ENCODE measurements at regions not wholly inside any gene's neighbourhood (a gene's known extent, or its start where the extent isn't known, plus 50 kb on each side); places are given as distances from the start of the nearest gene placed in this dataset.

DNA sequence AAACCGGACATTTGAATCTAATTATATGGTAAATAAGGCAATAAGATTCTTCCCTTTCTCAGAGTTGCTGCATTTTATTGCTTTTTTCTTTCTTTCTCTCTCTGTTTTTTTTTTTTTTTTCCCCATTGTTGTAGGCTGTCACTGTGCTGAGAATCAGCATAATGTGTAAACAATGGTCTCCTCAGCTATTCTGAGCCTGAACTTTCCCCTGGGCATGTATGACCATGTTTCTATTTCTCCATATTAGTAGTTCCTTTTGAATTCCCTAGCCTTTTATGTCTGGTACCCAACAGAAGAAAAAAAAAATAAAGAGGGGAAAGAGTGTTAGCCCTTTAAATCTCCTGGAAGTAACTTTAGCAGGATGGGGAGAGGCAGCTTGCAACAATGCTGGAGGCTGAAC, 1862.5 kb downstream of the SUCLG1 start:
- no peak for FAIRE-seq
- H4K20me1 ChIP-seq (ENCODE audit: control insufficient read depth, insufficient read depth) = no peaks in the 10 kb centered on the region
- ChIA-PET POLR2A (interaction anchor here (0.7 kb wide), 1 partner anchor 854 kb away, joined by 4 read pairs; no protein-coding TSS in a partner anchor), CTCF (no interaction called here), SMC1A (ENCODE audit: uncharacterized antibody, unreplicated experiment) (no interaction called here), RAD21 (ENCODE audit: unreplicated experiment) (no interaction called here)
- H3K9me3 ChIP-seq (replicated peaks; ENCODE audit: control insufficient read depth, insufficient read depth, low read length) = no peaks in the 10 kb centered on the region
- intact Hi-C loops (cut with micrococcal nuclease; ENCODE audit: unreplicated experiment) = no loop called here
- no peaks in the 10 kb centered on the region for H3K27me3 ChIP-seq (replicated peaks in 1 of 2; ENCODE audit: control insufficient read depth in 2 of 2, insufficient read depth in 2 of 2, low read length in 1 of 2)
- no TSS peak for BruUV-seq (replicated peaks)
- no peaks in the 10 kb centered on the region for H3K79me2 ChIP-seq (ENCODE audit: control insufficient read depth, insufficient read depth, low read length)
- DNase-seq (ENCODE audit: low read depth, low spot score) = no peak
- no peaks in the 10 kb centered on the region for H3K36me3 ChIP-seq (ENCODE audit: control insufficient read depth in 2 of 2, insufficient read depth in 2 of 2, low read length in 1 of 2)
- no peak overlapping the region for H3K4me2 ChIP-seq (ENCODE audit: control insufficient read depth, insufficient read depth)
- H3K27ac ChIP-seq (ENCODE audit: control insufficient read depth, insufficient read depth) = no peak overlapping the region
- no peak overlapping the region for H2AFZ ChIP-seq (ENCODE audit: control insufficient read depth, low read depth, low read length)
- WGBS (ENCODE audit: insufficient coverage, insufficient replicate concordance, low lambda C conversion rate, missing lambda C conversion rate) = 0% methylated on average over 1 of the region's 1 CpG
- no peaks in the 10 kb centered on the region for H3K4me1 ChIP-seq (ENCODE audit: control insufficient read depth, insufficient read depth, low read length)
- H3K9ac ChIP-seq (ENCODE audit: control insufficient read depth, insufficient read depth, low read length) = no peak overlapping the region
- ATAC-seq = no peak
- in situ Hi-C loops (cut with MboI) = no loop called here
- no peak overlapping the region for H3K4me3 ChIP-seq
- no peak for TF ChIP-seq CREB1 (IDR thresholded peaks at IDR 0.05; ENCODE audit: low read depth)
- TF ChIP-seq HSF1 (IDR thresholded peaks at IDR 0.05; ENCODE audit: low read depth, low read length) = no peak
- TF ChIP-seq, protein P1, sequence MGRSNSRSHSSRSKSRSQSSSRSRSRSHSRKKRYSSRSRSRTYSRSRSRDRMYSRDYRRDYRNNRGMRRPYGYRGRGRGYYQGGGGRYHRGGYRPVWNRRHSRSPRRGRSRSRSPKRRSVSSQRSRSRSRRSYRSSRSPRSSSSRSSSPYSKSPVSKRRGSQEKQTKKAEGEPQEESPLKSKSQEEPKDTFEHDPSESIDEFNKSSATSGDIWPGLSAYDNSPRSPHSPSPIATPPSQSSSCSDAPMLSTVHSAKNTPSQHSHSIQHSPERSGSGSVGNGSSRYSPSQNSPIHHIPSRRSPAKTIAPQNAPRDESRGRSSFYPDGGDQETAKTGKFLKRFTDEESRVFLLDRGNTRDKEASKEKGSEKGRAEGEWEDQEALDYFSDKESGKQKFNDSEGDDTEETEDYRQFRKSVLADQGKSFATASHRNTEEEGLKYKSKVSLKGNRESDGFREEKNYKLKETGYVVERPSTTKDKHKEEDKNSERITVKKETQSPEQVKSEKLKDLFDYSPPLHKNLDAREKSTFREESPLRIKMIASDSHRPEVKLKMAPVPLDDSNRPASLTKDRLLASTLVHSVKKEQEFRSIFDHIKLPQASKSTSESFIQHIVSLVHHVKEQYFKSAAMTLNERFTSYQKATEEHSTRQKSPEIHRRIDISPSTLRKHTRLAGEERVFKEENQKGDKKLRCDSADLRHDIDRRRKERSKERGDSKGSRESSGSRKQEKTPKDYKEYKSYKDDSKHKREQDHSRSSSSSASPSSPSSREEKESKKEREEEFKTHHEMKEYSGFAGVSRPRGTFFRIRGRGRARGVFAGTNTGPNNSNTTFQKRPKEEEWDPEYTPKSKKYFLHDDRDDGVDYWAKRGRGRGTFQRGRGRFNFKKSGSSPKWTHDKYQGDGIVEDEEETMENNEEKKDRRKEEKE (IDR thresholded peaks at IDR 0.05) = no peak
- no peak for TF ChIP-seq ZNF217 (IDR thresholded peaks at IDR 0.05)
- TF ChIP-seq MTA2 (IDR thresholded peaks at IDR 0.05; ENCODE audit: low read depth) = no peak
- no peak for TF ChIP-seq ZBTB11 (CRISPR knock-in tag; IDR thresholded peaks at IDR 0.05)
- no peak for TF ChIP-seq PAX5 (IDR thresholded peaks at IDR 0.05; ENCODE audit: borderline replicate concordance, low read depth, low read length)
- TF ChIP-seq RFX5 (IDR thresholded peaks at IDR 0.05; ENCODE audit: low read depth, low read length) = no peak
- no peak for TF ChIP-seq RCOR1 (conservative IDR thresholded peaks at IDR 0.05; ENCODE audit: low read depth, low read length)
- no peak for TF ChIP-seq SIN3A (IDR thresholded peaks at IDR 0.05; ENCODE audit: low read depth, low read length)
- no peak for TF ChIP-seq ZBTB4 (CRISPR knock-in tag; IDR thresholded peaks at IDR 0.05)
- no peak for TF ChIP-seq HDAC6 (IDR thresholded peaks at IDR 0.05; ENCODE audit: unreplicated experiment)
- TF ChIP-seq SMAD5 (IDR thresholded peaks at IDR 0.05; ENCODE audit: low read depth) = no peak
